Choroid plexus epithelial cell (primary cell): ENCODE measurements at regions not wholly inside any gene's neighbourhood (a gene's known extent, or its start where the extent isn't known, plus 50 kb on each side); places are given as distances from the start of the nearest gene placed in this dataset.

ENCODE experiments used
- DNase-seq: peaks from one replicate; pipeline ENCODE4 v3.0.0-alpha.2; 2010; ENCODE audit warnings: low read depth
- H3K4me3 ChIP-seq: 2 replicates; pipeline ENCODE4 v1.5.1; 2011; ENCODE audit warnings: low read depth, mild to moderate bottlenecking, control low read depth, low read length, moderate library complexity
- CTCF ChIP-seq: conservative IDR thresholded peaks from 2 replicates; pipeline ENCODE4 v1.5.1; 2011; ENCODE audit warnings: low read depth, mild to moderate bottlenecking, control low read depth, inconsistent platforms, low read length, moderate library complexity

GRCh38 chr7:17685141-17685540, 255.2 kb downstream of the SNX13 start:
- no peak for DNase-seq
- no peak for TF ChIP-seq CTCF
- H3K4me3 ChIP-seq = no peak overlapping the region

GRCh38 chr7:17687361-17687760, 252.9 kb downstream of the SNX13 start:
- no peak for DNase-seq
- H3K4me3 ChIP-seq = no peak overlapping the region
- no peak for TF ChIP-seq CTCF

GRCh38 chr7:17689361-17689902, 250.9 kb downstream of the SNX13 start:
- no peak for TF ChIP-seq CTCF
- no peak overlapping the region for H3K4me3 ChIP-seq
- peak; percentile 18 for DNase-seq

- no peak for TF ChIP-seq CTCF
- H3K4me3 ChIP-seq = no peak overlapping the region
- peak; percentile 99 for DNase-seq
Measured at GRCh38 chr7:17690030-17690429, 250.3 kb downstream of the SNX13 start.

GRCh38 chr7:17696422-17696821, 243.9 kb downstream of the SNX13 start:
- peak; percentile 86 for DNase-seq
- no peak for TF ChIP-seq CTCF
- H3K4me3 ChIP-seq = no peak overlapping the region

- no peak for TF ChIP-seq CTCF
- H3K4me3 ChIP-seq = no peak overlapping the region
- no peak for DNase-seq
Measured at GRCh38 chr7:17697128-17697881, 243.0 kb downstream of the SNX13 start.

GRCh38 chr7:17699696-17700095, 240.6 kb downstream of the SNX13 start:
- no peak for TF ChIP-seq CTCF
- DNase-seq = no peak
- no peak overlapping the region for H3K4me3 ChIP-seq
